ENCODE measurements at regions not wholly inside any gene's neighbourhood (a gene's known extent, or its start where the extent isn't known, plus 50 kb on each side); places are given as distances from the start of the nearest gene placed in this dataset.
"Not testable (repeated sequence)": the region's sequence is repeated elsewhere in the genome, so short reads cannot be mapped to it uniquely, and the experiment has no call there.

- no peak for DNase-seq (ENCODE audit: low read depth)
These were observed 334.1 kb upstream of the MYT1L start for GRCh38 chr2:2664989-2665833.

- no peak for DNase-seq (ENCODE audit: low read depth)
These were observed 332.4 kb upstream of the MYT1L start for GRCh38 chr2:2663401-2664036.

- DNase-seq (ENCODE audit: low read depth): no peak
These were observed 331.8 kb upstream of the MYT1L start for GRCh38 chr2:2662847-2663356.

- DNase-seq (ENCODE audit: low read depth): no peak
These were observed 331.2 kb upstream of the MYT1L start for GRCh38 chr2:2662037-2662846.

GRCh38 chr2:2660789-2661355, 329.8 kb upstream of the MYT1L start:
- no peak for DNase-seq (ENCODE audit: low read depth)

- no peak for DNase-seq (ENCODE audit: low read depth)
These were observed 326.3 kb upstream of the MYT1L start for GRCh38 chr2:2657121-2657962.

GRCh38 chr2:2656115-2657011, 325.3 kb upstream of the MYT1L start:
- no peak for DNase-seq (ENCODE audit: low read depth)

- DNase-seq (ENCODE audit: low read depth): no peak
These were observed 324.5 kb upstream of the MYT1L start for GRCh38 chr2:2655453-2656114.

GRCh38 chr2:2653231-2653630, 322.2 kb upstream of the MYT1L start:
- DNase-seq (ENCODE audit: low read depth): no peak

GRCh38 chr2:2650608-2651375, 319.7 kb upstream of the MYT1L start:
- no peak for DNase-seq (ENCODE audit: low read depth)

GRCh38 chr2:2649109-2650072, 318.3 kb upstream of the MYT1L start:
- DNase-seq (ENCODE audit: low read depth): no peak

- no peak for DNase-seq (ENCODE audit: low read depth)
These were observed 317.0 kb upstream of the MYT1L start for GRCh38 chr2:2648094-2648493.

GRCh38 chr2:2647141-2647541, 316.1 kb upstream of the MYT1L start:
- DNase-seq (ENCODE audit: low read depth): no peak

- DNase-seq (ENCODE audit: low read depth): no peak
These were observed 315.5 kb upstream of the MYT1L start for GRCh38 chr2:2646433-2647051.

- DNase-seq (ENCODE audit: low read depth): no peak
These were observed 314.2 kb upstream of the MYT1L start for GRCh38 chr2:2645162-2645855.

GRCh38 chr2:2644751-2645150, 313.7 kb upstream of the MYT1L start:
- not testable (repeated sequence) for DNase-seq (ENCODE audit: low read depth)
